Liver (tissue), 3 donors: ENCODE measurements at regions not wholly inside any gene's neighbourhood (a gene's known extent, or its start where the extent isn't known, plus 50 kb on each side); places are given as distances from the start of the nearest gene placed in this dataset.

ENCODE experiments used
- NR2F2 ChIP-seq: IDR thresholded peaks from 2 replicates; pipeline ENCODE4 v1.6.1; 2016; ENCODE audit warnings: antibody characterized with exemption
- YY1 ChIP-seq: IDR thresholded peaks from 2 replicates; pipeline ENCODE4 v1.6.1; 2016; ENCODE audit warnings: antibody characterized with exemption, mild to moderate bottlenecking
- ZBTB33 ChIP-seq: IDR thresholded peaks from 2 replicates; pipeline ENCODE4 v1.6.1; 2016; ENCODE audit warnings: antibody characterized with exemption
- TF ChIP-seq, protein P1 (sequence below): fragments of 150-350 bp; IDR thresholded peaks from 2 replicates; pipeline ENCODE4 v1.5.1; 2017; ENCODE audit warnings: improper control_type of control experiment, low read depth, low read length; ENCODE audit not compliant: missing input control
- donor health status: healthy.
- donor health status: healthy.

GRCh38 chr11:131207901-131208300, 162.5 kb upstream of the NTM start:
- TF ChIP-seq, protein P1, sequence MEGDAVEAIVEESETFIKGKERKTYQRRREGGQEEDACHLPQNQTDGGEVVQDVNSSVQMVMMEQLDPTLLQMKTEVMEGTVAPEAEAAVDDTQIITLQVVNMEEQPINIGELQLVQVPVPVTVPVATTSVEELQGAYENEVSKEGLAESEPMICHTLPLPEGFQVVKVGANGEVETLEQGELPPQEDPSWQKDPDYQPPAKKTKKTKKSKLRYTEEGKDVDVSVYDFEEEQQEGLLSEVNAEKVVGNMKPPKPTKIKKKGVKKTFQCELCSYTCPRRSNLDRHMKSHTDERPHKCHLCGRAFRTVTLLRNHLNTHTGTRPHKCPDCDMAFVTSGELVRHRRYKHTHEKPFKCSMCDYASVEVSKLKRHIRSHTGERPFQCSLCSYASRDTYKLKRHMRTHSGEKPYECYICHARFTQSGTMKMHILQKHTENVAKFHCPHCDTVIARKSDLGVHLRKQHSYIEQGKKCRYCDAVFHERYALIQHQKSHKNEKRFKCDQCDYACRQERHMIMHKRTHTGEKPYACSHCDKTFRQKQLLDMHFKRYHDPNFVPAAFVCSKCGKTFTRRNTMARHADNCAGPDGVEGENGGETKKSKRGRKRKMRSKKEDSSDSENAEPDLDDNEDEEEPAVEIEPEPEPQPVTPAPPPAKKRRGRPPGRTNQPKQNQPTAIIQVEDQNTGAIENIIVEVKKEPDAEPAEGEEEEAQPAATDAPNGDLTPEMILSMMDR: no peak
- no peak for TF ChIP-seq NR2F2
- TF ChIP-seq YY1: no peak
- no peak for TF ChIP-seq ZBTB33
